CD4-positive, alpha-beta T cell treated with Interleukin-4 for 1 hour (primary cell): ENCODE measurements at regions not wholly inside any gene's neighbourhood (a gene's known extent, or its start where the extent isn't known, plus 50 kb on each side); places are given as distances from the start of the nearest gene placed in this dataset.
"Not testable (repeated sequence)": the region's sequence is repeated elsewhere in the genome, so short reads cannot be mapped to it uniquely, and the experiment has no call there.

Experiments used
- DNase-seq, 2 donors: peaks; one replicate each; pipeline ENCODE4 v3.0.0-alpha.2; 2020 to 2022

- not testable (repeated sequence) for DNase-seq
Observed at GRCh38 chr13:16201202-16201601, 2980.4 kb downstream of the TUBA3C start.

DNA sequence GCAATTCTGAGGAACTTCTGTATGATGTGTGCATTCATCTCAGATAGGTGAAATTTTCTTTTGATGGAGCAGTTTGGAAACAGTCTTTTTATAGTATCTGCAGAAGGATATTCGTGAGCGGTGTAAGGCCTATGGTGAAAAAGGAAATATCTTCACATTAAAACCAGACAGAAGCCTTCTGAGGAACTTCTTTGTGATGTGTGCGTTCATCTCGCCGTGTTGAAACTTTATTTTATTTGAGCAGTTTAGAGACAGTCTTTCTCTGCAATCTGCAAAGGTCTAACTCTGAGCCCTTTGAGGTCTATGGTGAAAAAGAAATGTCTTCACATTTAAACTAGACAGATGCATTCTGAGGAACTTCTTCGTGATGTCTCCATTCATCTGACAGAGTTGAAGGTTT lies 3021.0 kb downstream of the TUBA3C start:
- DNase-seq, result not testable (repeated sequence)

GRCh38 chr13:16158958-16159357 lies 3022.7 kb downstream of the TUBA3C start:
- DNase-seq, result not testable (repeated sequence)

DNA sequence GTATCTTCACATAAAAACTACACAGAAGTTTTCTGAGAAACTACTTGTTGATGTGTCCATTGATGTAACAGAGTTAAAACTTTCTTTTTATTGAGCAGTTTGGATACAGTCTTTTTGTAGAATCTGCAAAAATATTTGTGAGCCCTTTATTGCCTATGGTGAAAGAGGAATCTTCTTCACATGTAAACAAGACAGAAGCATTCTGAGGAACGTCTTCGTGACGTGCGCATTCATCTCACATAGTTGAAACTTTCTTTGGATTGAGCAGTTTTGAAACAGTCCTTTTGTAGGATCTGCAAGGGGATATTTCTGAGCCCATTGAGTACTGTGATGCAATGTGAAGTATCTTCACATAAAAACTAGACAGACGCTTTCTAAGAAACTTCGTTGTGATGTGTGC lies 3023.6 kb downstream of the TUBA3C start:
- DNase-seq, result peak in 1 of 2 donors; percentile 11

DNA sequence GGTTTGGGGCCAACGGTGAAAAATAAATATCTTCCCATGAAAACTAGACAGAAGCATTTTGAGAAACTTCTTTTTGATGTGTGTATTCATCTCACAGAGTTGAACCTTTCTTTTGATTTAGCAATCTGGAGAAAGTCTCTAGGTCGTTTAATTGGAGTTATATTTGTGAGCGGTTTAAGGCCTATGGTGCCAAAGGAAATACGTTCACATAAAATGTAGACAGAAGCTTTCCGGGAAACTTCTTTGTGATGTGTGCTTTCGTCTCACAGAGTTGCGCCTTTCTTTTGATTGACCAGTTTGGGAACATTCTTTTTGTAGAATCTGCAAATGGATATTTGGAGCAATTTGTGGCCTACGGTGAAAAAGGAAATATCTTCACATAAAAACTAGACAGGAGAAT lies 3028.8 kb downstream of the TUBA3C start:
- DNase-seq, result not testable (repeated sequence)

DNA sequence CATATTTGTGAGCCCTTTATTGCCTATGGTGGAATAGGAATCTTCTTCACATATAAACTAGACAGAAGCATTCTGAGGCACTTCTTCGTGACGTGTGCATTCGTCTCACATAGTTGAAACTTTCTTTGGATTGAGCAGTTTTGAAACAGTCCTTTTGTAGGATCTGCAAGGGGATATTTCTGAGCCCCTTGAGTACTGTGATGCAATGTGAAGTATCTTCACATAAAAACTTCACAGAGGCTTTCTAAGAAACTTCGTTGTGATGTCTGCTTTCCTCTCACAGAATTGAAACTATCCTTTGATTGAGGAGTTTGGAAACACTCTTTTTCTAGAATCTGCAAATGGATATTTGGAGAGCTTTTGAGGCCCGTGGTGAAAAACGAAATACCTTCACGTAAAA lies 3030.3 kb downstream of the TUBA3C start:
- DNase-seq, result not testable (repeated sequence)

DNA sequence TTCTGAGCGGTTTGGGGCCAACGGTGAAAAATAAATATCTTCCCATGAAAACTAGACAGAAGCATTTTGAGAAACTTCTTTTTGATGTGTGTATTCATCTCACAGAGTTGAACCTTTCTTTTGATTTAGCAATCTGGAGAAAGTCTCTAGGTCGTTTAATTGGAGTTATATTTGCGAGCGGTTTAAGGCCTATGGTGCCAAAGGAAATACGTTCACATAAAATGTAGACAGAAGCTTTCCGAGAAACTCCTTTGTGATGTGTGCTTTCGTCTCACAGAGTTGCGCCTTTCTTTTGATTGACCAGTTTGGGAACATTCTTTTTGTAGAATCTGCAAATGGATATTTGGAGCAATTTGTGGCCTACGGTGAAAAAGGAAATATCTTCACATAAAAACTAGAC lies 3032.2 kb downstream of the TUBA3C start:
- DNase-seq, result not testable (repeated sequence)

DNA sequence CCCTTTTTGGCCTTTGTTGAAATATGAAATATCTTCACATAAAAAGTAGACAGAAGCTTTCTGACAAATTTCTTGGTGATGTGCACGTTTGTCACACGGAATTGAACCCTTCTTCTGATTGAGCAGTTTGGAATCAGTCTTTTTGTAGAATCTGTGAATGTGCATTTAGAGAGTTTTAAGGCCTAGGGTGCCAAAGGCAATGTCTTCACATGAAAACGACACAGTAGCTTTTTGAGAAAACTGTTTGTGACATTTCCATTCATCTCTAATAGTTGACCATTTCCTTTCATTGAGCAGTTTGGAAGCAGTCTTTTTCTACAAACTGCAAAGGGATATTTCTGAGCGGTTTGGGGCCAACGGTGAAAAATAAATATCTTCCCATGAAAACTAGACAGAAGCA lies 3036.0 kb downstream of the TUBA3C start:
- DNase-seq, result not testable (repeated sequence)

DNA sequence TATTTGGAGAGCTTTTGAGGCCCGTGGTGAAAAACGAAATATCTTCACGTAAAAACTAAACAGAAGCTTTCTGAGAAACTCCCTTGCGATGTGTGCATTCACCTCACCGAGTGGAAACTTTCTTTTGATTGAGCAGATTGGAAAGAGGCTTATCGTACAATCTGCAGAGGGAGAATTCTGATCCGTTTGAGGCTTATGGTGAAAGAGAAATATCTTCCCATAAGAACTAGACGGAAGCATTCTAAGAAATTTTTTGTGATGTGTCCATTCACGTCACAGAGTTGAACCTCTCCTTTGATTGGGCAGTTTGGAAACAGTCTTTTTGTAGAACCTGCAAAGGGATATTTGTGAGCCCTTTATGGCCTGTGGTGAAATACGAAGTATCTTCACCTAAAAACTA lies 3040.3 kb downstream of the TUBA3C start:
- not testable (repeated sequence) for DNase-seq

DNA sequence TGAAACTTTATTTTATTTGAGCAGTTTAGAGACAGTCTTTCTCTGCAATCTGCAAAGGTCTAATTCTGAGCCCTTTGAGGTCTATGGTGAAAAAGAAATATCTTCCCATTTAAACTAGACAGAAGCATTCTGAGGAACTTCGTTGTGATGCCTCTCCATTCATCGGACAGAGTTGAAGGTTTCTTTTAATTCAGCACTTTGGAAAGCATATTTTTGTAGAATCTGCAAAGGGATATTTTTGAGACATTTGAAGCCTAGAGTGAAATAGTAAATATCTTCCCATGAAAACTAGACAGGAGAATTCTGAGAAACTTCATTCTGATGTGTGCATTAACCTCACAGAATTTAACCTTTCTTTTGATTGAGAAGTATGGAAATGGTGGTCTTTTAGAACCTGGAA lies 3044.8 kb downstream of the TUBA3C start:
- DNase-seq, result not testable (repeated sequence)

DNA sequence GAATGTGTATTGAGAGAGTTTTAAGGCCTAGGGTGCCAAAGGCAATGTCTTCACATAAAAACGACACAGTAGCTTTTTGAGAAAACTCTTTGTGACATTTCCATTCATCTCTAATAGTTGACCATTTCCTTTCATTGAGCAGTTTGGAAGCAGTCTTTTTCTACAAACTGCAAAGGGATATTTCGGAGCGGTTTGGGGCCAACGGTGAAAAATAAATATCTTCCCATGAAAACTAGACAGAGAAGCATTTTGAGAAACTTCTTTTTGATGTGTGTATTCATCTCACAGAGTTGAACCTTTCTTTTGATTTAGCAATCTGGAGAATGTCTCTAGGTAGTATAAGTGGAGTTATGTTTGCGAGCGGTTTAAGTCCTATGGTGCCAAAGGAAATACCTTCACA lies 3052.9 kb downstream of the TUBA3C start:
- not testable (repeated sequence) for DNase-seq

GRCh38 chr13:16113391-16113790 lies 3068.2 kb downstream of the TUBA3C start:
- DNase-seq, result not testable (repeated sequence)
